BLaER1 (cell line): ENCODE measurements at regions not wholly inside any gene's neighbourhood (a gene's known extent, or its start where the extent isn't known, plus 50 kb on each side); places are given as distances from the start of the nearest gene placed in this dataset.
"Not testable (repeated sequence)": the region's sequence is repeated elsewhere in the genome, so short reads cannot be mapped to it uniquely, and the experiment has no call there.

Experiments
- H3K27ac ChIP-seq: shearing (Covaris generic); formaldehyde crosslinking; 2 replicates; pipeline ENCODE4 v1.8.1; 2022
- H3K27me3 ChIP-seq: shearing (Covaris generic); formaldehyde crosslinking; 2 replicates; pipeline ENCODE4 v1.8.1; 2022
- H3K36me3 ChIP-seq: shearing (Covaris generic); formaldehyde crosslinking; 2 replicates; pipeline ENCODE4 v1.8.1; 2022
- H3K4me1 ChIP-seq: shearing (Covaris generic); formaldehyde crosslinking; 2 replicates; pipeline ENCODE4 v1.8.1; 2022
- H3K4me2 ChIP-seq: shearing (Covaris generic); formaldehyde crosslinking; 2 replicates; pipeline ENCODE4 v1.8.1; 2022
- H3K4me3 ChIP-seq: shearing (Covaris generic); formaldehyde crosslinking; 2 replicates; pipeline ENCODE4 v1.8.1; 2022
- H3K9ac ChIP-seq: shearing (Covaris generic); formaldehyde crosslinking; 2 replicates; pipeline ENCODE4 v1.8.1; 2022
- H3K9me3 ChIP-seq: shearing (Covaris generic); formaldehyde crosslinking; 2 replicates; pipeline ENCODE4 v1.8.1; 2022
- H4K20me1 ChIP-seq: shearing (Covaris generic); formaldehyde crosslinking; 2 replicates; pipeline ENCODE4 v1.8.1; 2022
- Cebpa-rat ChIP-seq: shearing (Covaris generic); IDR thresholded peaks from 2 replicates; pipeline ENCODE4 v1.8.1; 2022

DNA sequence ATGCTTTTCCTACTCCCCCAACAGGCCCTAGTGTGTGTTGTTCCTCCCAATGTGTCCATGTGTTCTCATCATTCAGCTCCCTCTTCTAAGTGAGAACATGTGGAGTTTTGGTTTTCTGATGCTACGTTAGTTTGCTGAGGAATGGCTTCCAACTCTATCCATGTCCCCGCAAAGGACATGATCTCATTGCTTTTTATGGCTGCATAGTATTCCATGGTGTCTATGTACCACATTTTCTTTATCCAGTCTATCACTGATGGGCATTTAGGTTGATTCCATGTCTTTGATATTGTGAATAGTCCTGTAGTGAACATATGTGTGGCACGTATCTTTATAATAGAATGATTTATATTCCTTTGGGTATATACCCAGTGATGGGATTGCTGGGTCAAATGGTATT is 72.5 kb upstream of the CCNY start:
- H3K27ac ChIP-seq, H3K9ac ChIP-seq, H3K27me3 ChIP-seq, H3K4me3 ChIP-seq, H4K20me1 ChIP-seq, H3K4me2 ChIP-seq, H3K9me3 ChIP-seq, H3K36me3 ChIP-seq: not testable (repeated sequence)
- H3K4me1 ChIP-seq, result peaks cover 18% of the 10 kb centered on the region

- H3K9ac ChIP-seq, H3K27me3 ChIP-seq, H3K27ac ChIP-seq, H3K36me3 ChIP-seq, H3K4me3 ChIP-seq, H4K20me1 ChIP-seq, H3K4me2 ChIP-seq: not testable (repeated sequence)
- H3K9me3 ChIP-seq, result peaks cover 10% of the 10 kb centered on the region
- peaks cover 26% of the 10 kb centered on the region for H3K4me1 ChIP-seq
These were observed 71.7 kb upstream of the CCNY start for GRCh38 chr10:35264636-35265035.

DNA sequence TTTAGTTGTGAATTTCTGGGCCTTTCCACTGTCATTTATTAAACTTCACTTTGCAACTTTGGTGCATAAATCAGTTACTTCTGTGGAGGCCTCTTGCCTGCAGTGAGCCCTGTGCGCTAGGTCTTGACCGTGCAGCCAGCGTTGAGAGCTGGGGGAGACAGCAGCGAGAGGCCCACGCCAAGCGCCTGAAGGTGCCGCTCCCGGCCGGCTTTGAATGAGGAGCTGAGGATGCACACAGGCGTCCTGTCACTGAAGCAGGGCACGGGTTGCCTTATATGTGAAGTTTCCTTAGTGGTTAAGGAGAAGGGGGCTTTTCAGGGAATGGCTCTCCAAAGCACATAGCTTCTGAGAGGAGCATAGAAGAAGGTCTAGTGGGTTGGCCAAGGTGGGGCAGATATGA is 70.9 kb upstream of the CCNY start:
- no peaks in the 10 kb centered on the region for H4K20me1 ChIP-seq
- peaks cover 34% of the 10 kb centered on the region for H3K4me1 ChIP-seq
- no peaks in the 10 kb centered on the region for H3K36me3 ChIP-seq
- no peak overlapping the region for H3K4me2 ChIP-seq
- no peak overlapping the region for H3K9ac ChIP-seq
- TF ChIP-seq Cebpa-rat, result no peak
- H3K4me3 ChIP-seq, result no peak overlapping the region
- peaks cover 16% of the 10 kb centered on the region for H3K9me3 ChIP-seq
- no peaks in the 10 kb centered on the region for H3K27me3 ChIP-seq
- H3K27ac ChIP-seq, result 0 out of 2 replicates have a peak overlapping the region, but pooled peaks have one; percentile 14

DNA sequence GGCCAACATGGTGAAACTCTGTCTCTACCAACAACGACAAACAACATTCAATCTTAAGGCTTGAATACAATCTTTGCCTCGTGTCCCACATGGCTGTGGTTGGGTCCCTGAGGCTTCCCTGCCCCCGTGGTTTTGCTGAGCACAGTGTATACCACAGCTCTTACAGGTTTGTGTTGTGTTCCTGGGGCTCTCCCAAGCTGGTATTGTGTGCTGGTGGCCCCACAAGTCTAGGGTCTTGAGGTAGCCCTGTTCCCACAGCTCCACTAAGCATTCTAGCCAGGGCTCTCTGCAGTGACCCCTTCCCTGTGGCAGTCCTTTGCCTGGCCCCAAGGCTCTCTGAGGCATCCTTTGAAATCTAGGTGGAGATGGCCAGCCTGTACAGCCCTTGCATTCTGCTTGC is 68.0 kb upstream of the CCNY start:
- peak overlapping the region; percentile 69 for H3K4me2 ChIP-seq
- H3K36me3 ChIP-seq, result no peaks in the 10 kb centered on the region

DNA sequence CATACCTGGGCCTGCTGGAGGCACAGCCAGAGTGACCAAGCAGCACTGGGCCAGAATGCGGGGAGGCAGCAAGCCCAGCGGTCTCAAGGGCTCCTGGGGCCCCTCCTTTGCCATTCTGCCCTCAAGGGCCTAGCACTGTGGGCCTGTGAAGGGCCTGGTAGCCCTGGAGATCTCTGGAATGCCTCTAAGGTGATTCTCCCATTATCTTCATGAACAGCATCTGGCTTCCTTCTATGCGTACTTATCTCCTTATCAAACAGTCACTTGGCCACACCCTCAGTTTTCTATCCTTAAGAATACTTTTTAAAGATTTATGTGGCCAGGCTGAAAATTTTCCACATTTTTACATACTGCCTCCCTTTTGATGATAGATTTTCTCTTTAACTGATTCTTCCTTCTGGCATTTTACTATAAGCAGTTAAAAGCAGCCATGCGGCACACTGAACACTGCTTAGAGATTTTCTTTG is 67.5 kb upstream of the CCNY start:
- no peak for TF ChIP-seq Cebpa-rat
- no peaks in the 10 kb centered on the region for H3K27me3 ChIP-seq
- peak overlapping the region; percentile 69 for H3K4me2 ChIP-seq
- H3K27ac ChIP-seq, result peak overlapping the region; percentile 87
- no peaks in the 10 kb centered on the region for H4K20me1 ChIP-seq
- H3K9ac ChIP-seq, result peak overlapping the region; percentile 49; the same call in 1 of the 2 replicates
- H3K9me3 ChIP-seq, result peaks cover 29% of the 10 kb centered on the region
- H3K36me3 ChIP-seq, result no peaks in the 10 kb centered on the region
- H3K4me1 ChIP-seq, result peaks cover 51% of the 10 kb centered on the region
- 0 out of 2 replicates have a peak overlapping the region, but pooled peaks have one; percentile 9 for H3K4me3 ChIP-seq

More for the DNA sequence above, 68.0 kb upstream of the CCNY start:
- Histone ChIP-seq H3K27ac (peak overlapping the region; percentile 87), H4K20me1 (no peaks in the 10 kb centered on the region), H3K9ac (peak overlapping the region; percentile 49; the same call in 1 of the 2 replicates), H3K27me3 (no peaks in the 10 kb centered on the region), H3K4me1 (peaks cover 51% of the 10 kb centered on the region), H3K4me3 (0 out of 2 replicates have a peak overlapping the region, but pooled peaks have one; percentile 9), H3K9me3 (peaks cover 24% of the 10 kb centered on the region)
- no peak for TF ChIP-seq Cebpa-rat

DNA sequence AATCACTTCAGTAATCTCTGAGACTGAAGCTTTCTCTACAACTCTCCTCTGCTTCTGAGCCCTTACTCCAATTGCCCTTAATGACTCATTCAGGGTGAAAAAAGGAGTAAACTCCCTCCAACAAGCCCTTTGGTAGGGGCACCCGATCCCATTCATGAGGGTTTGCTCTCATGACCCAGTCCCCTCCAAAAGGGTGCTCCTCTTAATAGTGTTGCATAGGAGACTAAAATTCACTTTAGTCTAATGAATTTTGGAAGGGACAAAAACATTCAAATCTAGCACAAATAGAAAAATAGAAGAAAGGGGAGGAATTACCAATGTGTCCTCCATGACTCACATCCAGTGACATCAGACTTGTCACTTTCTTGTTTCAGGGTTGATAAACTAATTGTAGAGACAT is 66.2 kb upstream of the CCNY start:
- no peak for TF ChIP-seq Cebpa-rat
- Histone ChIP-seq H3K27ac (peak overlapping the region; percentile 76; the same call in 1 of the 2 replicates), H3K4me3 (no peak overlapping the region), H3K27me3 (no peaks in the 10 kb centered on the region), H3K4me2 (peak overlapping the region; percentile 69), H3K4me1 (peaks cover 51% of the 10 kb centered on the region), H3K9ac (no peak overlapping the region), H3K36me3 (no peaks in the 10 kb centered on the region), H4K20me1 (no peaks in the 10 kb centered on the region), H3K9me3 (peaks cover 42% of the 10 kb centered on the region)

DNA sequence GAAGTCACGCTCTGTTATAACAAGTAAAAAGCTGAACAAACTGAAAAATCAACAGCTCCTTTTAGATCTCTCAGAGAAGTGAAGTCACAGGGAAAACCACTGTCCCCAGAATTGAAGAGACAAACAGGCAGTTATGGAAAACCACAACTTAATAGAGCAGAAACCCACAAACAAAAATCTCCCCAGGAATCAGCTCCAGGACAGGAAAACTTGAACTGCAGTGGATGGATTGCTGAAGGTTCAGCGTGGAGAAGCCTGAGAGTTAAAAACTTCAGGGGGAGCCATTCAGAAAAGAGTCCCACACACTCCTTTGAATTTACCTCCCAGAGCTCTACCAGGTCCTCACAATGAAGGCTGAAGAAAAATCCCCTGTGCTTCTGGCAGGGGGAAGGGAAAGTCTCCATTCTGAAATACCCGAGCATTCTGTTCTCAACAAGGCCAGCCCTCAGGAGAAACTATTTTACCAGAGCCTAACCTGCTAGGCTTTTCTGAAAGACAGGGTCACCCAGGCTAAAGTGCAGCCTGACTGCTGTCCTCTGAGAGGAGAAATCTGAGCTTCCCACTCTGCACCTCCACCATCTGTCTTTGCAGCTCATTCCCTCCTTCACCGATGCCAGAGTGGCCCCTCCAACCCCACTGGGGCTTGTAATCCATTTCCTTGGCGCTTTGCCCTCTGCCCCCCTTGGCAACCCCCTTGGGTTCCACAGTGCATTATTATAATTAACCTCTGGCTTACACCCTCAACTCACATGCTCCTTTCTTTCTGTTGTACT is 65.0 kb upstream of the CCNY start:
- TF ChIP-seq Cebpa-rat, result no peak
- Histone ChIP-seq H3K4me1 (peaks cover 51% of the 10 kb centered on the region), H3K4me3 (peak overlapping the region; percentile 34; the same call in 1 of the 2 replicates), H3K36me3 (no peaks in the 10 kb centered on the region), H4K20me1 (no peaks in the 10 kb centered on the region), H3K9me3 (peaks cover 45% of the 10 kb centered on the region), H3K9ac (peak overlapping the region; percentile 63), H3K27me3 (no peaks in the 10 kb centered on the region), H3K4me2 (peak overlapping the region; percentile 69), H3K27ac (peak overlapping the region; percentile 76)

GRCh38 chr10:35271859-35272165 is 64.5 kb upstream of the CCNY start:
- peaks cover 45% of the 10 kb centered on the region for H3K9me3 ChIP-seq
- not testable (repeated sequence) for H3K27me3 ChIP-seq, H3K4me3 ChIP-seq, H4K20me1 ChIP-seq, H3K9ac ChIP-seq, H3K36me3 ChIP-seq
- peak overlapping the region; percentile 69 for H3K4me2 ChIP-seq
- H3K27ac ChIP-seq, result peak overlapping the region; percentile 76
- peaks cover 51% of the 10 kb centered on the region for H3K4me1 ChIP-seq

GRCh38 chr10:35272401-35272800 is 63.9 kb upstream of the CCNY start:
- H3K27me3 ChIP-seq, H3K9ac ChIP-seq, H3K36me3 ChIP-seq, H4K20me1 ChIP-seq, H3K4me2 ChIP-seq, H3K4me3 ChIP-seq, H3K27ac ChIP-seq: not testable (repeated sequence)
- peaks cover 48% of the 10 kb centered on the region for H3K4me1 ChIP-seq
- H3K9me3 ChIP-seq, result peaks cover 41% of the 10 kb centered on the region

DNA sequence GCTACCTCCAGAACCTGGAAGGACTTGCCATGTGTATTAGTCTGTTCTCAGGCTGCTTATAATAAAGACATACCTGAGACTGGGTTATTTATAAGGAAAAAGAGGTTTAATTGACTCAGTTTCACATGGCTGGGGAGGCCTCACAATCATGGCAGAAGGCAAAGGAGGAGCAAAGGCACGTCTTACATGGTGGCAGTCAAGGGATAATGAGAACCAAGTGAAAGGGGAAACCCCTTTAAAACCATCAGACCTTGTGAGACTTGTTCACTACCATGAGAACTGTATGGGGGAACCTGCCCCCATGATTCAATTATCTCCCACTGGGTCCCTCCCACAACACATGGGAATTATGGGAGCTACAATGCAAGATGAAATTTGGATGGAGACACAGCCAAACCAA is 62.3 kb upstream of the CCNY start:
- Histone ChIP-seq H3K9me3 (peaks cover 36% of the 10 kb centered on the region), H3K4me1 (peaks cover 32% of the 10 kb centered on the region)
- H3K27me3 ChIP-seq, H3K9ac ChIP-seq, H3K36me3 ChIP-seq, H3K4me3 ChIP-seq, H3K27ac ChIP-seq, H3K4me2 ChIP-seq, H4K20me1 ChIP-seq: not testable (repeated sequence)
